ENCODE measurements at regions not wholly inside any gene's neighbourhood (a gene's known extent, or its start where the extent isn't known, plus 50 kb on each side); places are given as distances from the start of the nearest gene placed in this dataset.

GRCh38 chr12:25817166-25817565 lies 141.3 kb upstream of the RASSF8 start:
- TF ChIP-seq CTCF (conservative IDR thresholded peaks at IDR 0.05 in 1 of 2, IDR thresholded peaks at IDR 0.05 in 1 of 2; ENCODE audit: low read depth in 1 of 2, low read length in 2 of 2), result no peak
- TF ChIP-seq EZH2 (IDR thresholded peaks at IDR 0.05; ENCODE audit: low read length, missing control alignments), result no peak

All from fibroblast of lung (primary cell).